Gastrocnemius medialis (tissue), 4 donors: ENCODE measurements at regions not wholly inside any gene's neighbourhood (a gene's known extent, or its start where the extent isn't known, plus 50 kb on each side); places are given as distances from the start of the nearest gene placed in this dataset.

ENCODE experiments used
- ATAC-seq, 2 donors: fragments of 150-250 bp; one replicate each; pipeline ENCODE4 v1.9.1; 2016
- DNase-seq, 2 donors: peaks; one replicate each; pipeline ENCODE4 v3.0.0-alpha.2; 2019
- H3K27ac ChIP-seq, 4 donors: fragments of 200-600 bp; sonication (generic); 1 replicate in 1 of 4; 2 replicates in 3 of 4; pipeline ENCODE4 v1.5.1; 2016 to 2018; ENCODE audit warnings: mild to moderate bottlenecking in 2 of 4, moderate library complexity in 1 of 4
- H3K27me3 ChIP-seq, 3 donors: fragments of 200-600 bp; sonication (generic) in 2 of 3; 1 replicate in 1 of 3; 2 replicates in 2 of 3; pipeline versions ENCODE4 v1.5.1 to v1.6.0; 2016 to 2019; ENCODE audit warnings: mild to moderate bottlenecking in 1 of 3, moderate library complexity in 1 of 3
- H3K36me3 ChIP-seq, 2 donors: fragments of 200-600 bp; sonication (generic) in 1 of 2; one replicate each; pipeline ENCODE4 v1.5.1; 2017 to 2018
- H3K4me1 ChIP-seq, 2 donors: fragments of 200-600 bp; sonication (generic) in 1 of 2; one replicate each; pipeline ENCODE4 v1.5.1; 2016 to 2017; ENCODE audit warnings: mild to moderate bottlenecking in 2 of 2
- H3K4me3 ChIP-seq, 4 donors: fragments of 200-600 bp; sonication (generic) in 3 of 4; 1 replicate in 1 of 4; 2 replicates in 3 of 4; pipeline ENCODE4 v1.5.1; 2016 to 2019; ENCODE audit warnings: mild to moderate bottlenecking in 2 of 4
- H3K9me3 ChIP-seq, 3 donors: fragments of 200-600 bp; sonication (generic) in 2 of 3; 1 replicate in 1 of 3; 2 replicates in 2 of 3; pipeline ENCODE4 v1.5.1; 2016 to 2019
- CTCF ChIP-seq, 5 experiments: fragments of 450-650 bp in 3 of 5; fragments of 200-600 bp in 2 of 5; sonication (generic) in 2 of 5; IDR thresholded peaks in 4 of 5; conservative IDR thresholded peaks in 1 of 5; 1 replicate in 4 of 5; 2 replicates in 1 of 5; pipeline ENCODE4 v1.5.1; 2016 to 2019; ENCODE audit warnings: antibody characterized with exemption in 5 of 5, mild to moderate bottlenecking in 3 of 5, moderate library complexity in 3 of 5
- POLR2A ChIP-seq, 2 donors: fragments of 450-650 bp; IDR thresholded peaks; one replicate each; pipeline ENCODE4 v1.6.1; 2017; ENCODE audit warnings: antibody characterized with exemption in 2 of 2, mild to moderate bottlenecking in 2 of 2, moderate library complexity in 2 of 2
- in situ Hi-C, 4 donors: fragments of 200-750 bp; cut with MboI; loops; one replicate each; pipeline versions ENCODE4 v1.15.0 to v1.8.0; 2017; ENCODE audit warnings: low sequenced_read_pairs in 4 of 4
- intact Hi-C: fragments of 100-400 bp; cut with DNase I; formaldehyde crosslinking; loops from one replicate; pipeline ENCODE4 v1.15.1; 2023; ENCODE audit warnings: low total_unique reads

DNA sequence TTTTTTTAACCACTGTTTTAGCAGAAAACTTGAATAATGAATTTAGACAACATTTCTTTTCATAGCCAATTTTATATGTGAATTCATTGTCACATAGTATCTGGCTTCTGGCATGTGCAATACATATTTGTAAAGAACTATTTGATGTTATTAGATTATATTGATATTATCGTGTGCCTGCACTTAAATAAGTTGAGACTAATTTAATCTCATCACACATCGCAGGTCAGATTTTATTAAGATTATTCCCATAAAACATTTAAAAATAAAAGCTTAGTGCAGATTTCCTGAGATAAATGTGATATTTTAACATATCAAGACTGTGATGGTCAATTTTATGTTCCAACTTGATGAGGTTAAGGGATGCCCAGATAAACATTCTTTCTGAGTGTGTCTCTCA, 1565.3 kb upstream of the LRRTM3 start:
- no peak for ATAC-seq
- no peak for DNase-seq
- Histone ChIP-seq H3K4me3 (no peak overlapping the region), H3K4me1 (no peaks in the 10 kb centered on the region), H3K27ac (no peak overlapping the region), H3K9me3 (no peaks in the 10 kb centered on the region), H3K36me3 (no peaks in the 10 kb centered on the region), H3K27me3 (no peaks in the 10 kb centered on the region)
- in situ Hi-C loops, result no loop called here
- intact Hi-C loops, result no loop called here
- no peak for TF ChIP-seq POLR2A (IDR thresholded peaks at IDR 0.05)
- no peak for TF ChIP-seq CTCF (IDR thresholded peaks at IDR 0.05 in 4 of 5, conservative IDR thresholded peaks at IDR 0.05 in 1 of 5)

GRCh38 chr10:65365878-65366277, 1560.0 kb upstream of the LRRTM3 start:
- ATAC-seq, result no peak
- Histone ChIP-seq H3K36me3 (no peaks in the 10 kb centered on the region), H3K27me3 (no peaks in the 10 kb centered on the region), H3K9me3 (no peaks in the 10 kb centered on the region), H3K4me3 (no peak overlapping the region), H3K4me1 (no peaks in the 10 kb centered on the region), H3K27ac (no peak overlapping the region)
- TF ChIP-seq CTCF (IDR thresholded peaks at IDR 0.05 in 4 of 5, conservative IDR thresholded peaks at IDR 0.05 in 1 of 5), result no peak
- no peak for TF ChIP-seq POLR2A (IDR thresholded peaks at IDR 0.05)
- in situ Hi-C loops (no loop called here), intact Hi-C loops (no loop called here)
- no peak for DNase-seq

DNA sequence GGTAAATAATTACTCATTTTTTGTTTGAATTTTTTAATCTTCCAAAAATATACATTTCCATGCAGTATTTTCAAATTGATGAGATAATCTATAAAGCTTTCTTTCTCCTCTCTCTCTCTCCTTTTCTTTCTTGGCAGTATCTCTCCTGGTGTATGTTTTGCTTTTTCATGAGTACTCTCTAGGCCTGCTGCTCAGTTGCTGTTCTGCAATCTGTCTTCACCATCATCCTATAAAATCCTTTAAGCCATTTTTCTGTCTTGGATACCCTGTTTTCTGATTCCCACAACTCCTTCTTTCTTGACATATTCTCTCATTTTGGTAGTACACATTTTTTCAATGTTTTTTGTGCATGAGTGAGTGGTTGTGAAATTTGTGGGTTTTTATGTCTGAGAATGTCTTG, 1558.1 kb upstream of the LRRTM3 start:
- Histone ChIP-seq H3K27ac (no peak overlapping the region), H3K27me3 (no peaks in the 10 kb centered on the region), H3K4me3 (no peak overlapping the region), H3K4me1 (no peaks in the 10 kb centered on the region), H3K9me3 (no peaks in the 10 kb centered on the region), H3K36me3 (no peaks in the 10 kb centered on the region)
- ATAC-seq (no peak), DNase-seq (no peak)
- intact Hi-C loops (no loop called here), in situ Hi-C loops (no loop called here)
- TF ChIP-seq CTCF (IDR thresholded peaks at IDR 0.05 in 4 of 5, conservative IDR thresholded peaks at IDR 0.05 in 1 of 5), result no peak
- no peak for TF ChIP-seq POLR2A (IDR thresholded peaks at IDR 0.05)

- no peaks in the 10 kb centered on the region for H3K4me1 ChIP-seq
- ATAC-seq, result no peak
- H3K9me3 ChIP-seq, result no peaks in the 10 kb centered on the region
- intact Hi-C loops, result no loop called here
- no peak overlapping the region for H3K4me3 ChIP-seq
- no peaks in the 10 kb centered on the region for H3K36me3 ChIP-seq
- H3K27me3 ChIP-seq, result no peaks in the 10 kb centered on the region
- in situ Hi-C loops, result no loop called here
- no peak for DNase-seq
- no peak for TF ChIP-seq CTCF (IDR thresholded peaks at IDR 0.05 in 4 of 5, conservative IDR thresholded peaks at IDR 0.05 in 1 of 5)
- no peak for TF ChIP-seq POLR2A (IDR thresholded peaks at IDR 0.05)
- H3K27ac ChIP-seq, result no peak overlapping the region
These were observed 1550.3 kb upstream of the LRRTM3 start for GRCh38 chr10:65375528-65375927.

- intact Hi-C loops, result no loop called here
- in situ Hi-C loops, result no loop called here
- ATAC-seq, result no peak
These were observed 1548.1 kb upstream of the LRRTM3 start for GRCh38 chr10:65377687-65378086.

More at GRCh38 chr10:65377687-65378086, 1548.1 kb upstream of the LRRTM3 start:
- no peaks in the 10 kb centered on the region for H3K27me3 ChIP-seq
- no peak overlapping the region for H3K4me3 ChIP-seq
- H3K9me3 ChIP-seq, result no peaks in the 10 kb centered on the region
- no peaks in the 10 kb centered on the region for H3K4me1 ChIP-seq
- no peaks in the 10 kb centered on the region for H3K36me3 ChIP-seq
- TF ChIP-seq CTCF (IDR thresholded peaks at IDR 0.05 in 4 of 5, conservative IDR thresholded peaks at IDR 0.05 in 1 of 5) (no peak), POLR2A (IDR thresholded peaks at IDR 0.05) (no peak)
- H3K27ac ChIP-seq, result no peak overlapping the region
- DNase-seq, result no peak
